Activated naive CD4-positive, alpha-beta T cell treated with anti-CD3 and anti-CD28 coated beads for 36 hours (primary cell): ENCODE measurements at regions not wholly inside any gene's neighbourhood (a gene's known extent, or its start where the extent isn't known, plus 50 kb on each side); places are given as distances from the start of the nearest gene placed in this dataset.

Experiments used
- CTCF ChIA-PET: fragments of 350-600 bp; sonication (Branson Sonifier 250); formaldehyde crosslinking; loops from one replicate; lab custom pipeline; 2021; ENCODE audit warnings: antibody characterized with exemption; lab: Charles Lee
- DNase-seq: peaks from one replicate; pipeline ENCODE4 v3.0.0-alpha.2; 2020
- H3K27ac Mint-ChIP-seq: one replicate; pipeline ENCODE4 v1.8.0; 2021; ENCODE audit warnings: mild to moderate bottlenecking, mixed read lengths
- H3K27me3 Mint-ChIP-seq: one replicate; pipeline ENCODE4 v1.8.0; 2021; ENCODE audit warnings: low read depth, mixed read lengths
- H3K36me3 Mint-ChIP-seq: one replicate; pipeline ENCODE4 v1.8.0; 2021; ENCODE audit warnings: low read depth, mixed read lengths
- H3K4me1 Mint-ChIP-seq: one replicate; pipeline ENCODE4 v1.8.0; 2021; ENCODE audit warnings: low read depth, mixed read lengths
- H3K4me3 Mint-ChIP-seq: one replicate; pipeline ENCODE4 v1.8.0; 2021; ENCODE audit warnings: mild to moderate bottlenecking, moderate library complexity, mixed read lengths
- H3K9me3 Mint-ChIP-seq: one replicate; pipeline ENCODE4 v1.8.0; 2021; ENCODE audit warnings: mixed read lengths
- intact Hi-C: fragments of 100-400 bp; cut with micrococcal nuclease; formaldehyde crosslinking; loops from one replicate; pipeline ENCODE4 v1.15.1; 2023

GRCh38 chr3:134302674-134303073 lies 52.0 kb upstream of the RYK start:
- no peak for DNase-seq
- H3K4me1 Mint-ChIP-seq: no peaks in the 10 kb centered on the region
- no peak overlapping the region for H3K27ac Mint-ChIP-seq
- peaks cover 10% of the 10 kb centered on the region for H3K27me3 Mint-ChIP-seq
- no peaks in the 10 kb centered on the region for H3K9me3 Mint-ChIP-seq
- intact Hi-C loops: no loop called here
- H3K36me3 Mint-ChIP-seq: no peaks in the 10 kb centered on the region
- CTCF ChIA-PET: interaction anchor here (1.2 to 3.0 kb wide), 5 partner anchors 90 to 178 kb away, joined by 4 to 19 read pairs (median 7); no protein-coding TSS in a partner anchor
- H3K4me3 Mint-ChIP-seq: no peak overlapping the region

- CTCF ChIA-PET: interaction anchor here (1.1 to 3.0 kb wide), 4 partner anchors 84 to 180 kb away, joined by 3 to 11 read pairs (median 6); no protein-coding TSS in a partner anchor
Measured at GRCh38 chr3:134300520-134300919, 49.9 kb upstream of the RYK start.

More at GRCh38 chr3:134300520-134300919, 49.9 kb upstream of the RYK start:
- H3K27me3 Mint-ChIP-seq: peaks cover 11% of the 10 kb centered on the region
- intact Hi-C loops: no loop called here
- no peaks in the 10 kb centered on the region for H3K4me1 Mint-ChIP-seq
- H3K27ac Mint-ChIP-seq: no peak overlapping the region
- no peaks in the 10 kb centered on the region for H3K36me3 Mint-ChIP-seq
- no peak for DNase-seq
- no peaks in the 10 kb centered on the region for H3K9me3 Mint-ChIP-seq
- H3K4me3 Mint-ChIP-seq: no peak overlapping the region
